GM18858 (cell line): ENCODE measurements at regions not wholly inside any gene's neighbourhood (a gene's known extent, or its start where the extent isn't known, plus 50 kb on each side); places are given as distances from the start of the nearest gene placed in this dataset.
"Not testable (repeated sequence)": the region's sequence is repeated elsewhere in the genome, so short reads cannot be mapped to it uniquely, and the experiment has no call there.

Experiments
- ATAC-seq: cut with Tn5 transposase; IDR thresholded peaks from one replicate; pipeline ENCODE4 v1.9.1; 2021; ENCODE audit not compliant: unreplicated experiment

- ATAC-seq: no peak
Observed at GRCh38 chr6:125354649-125355048, 52.9 kb upstream of the HDDC2 start.

- ATAC-seq: no peak
Observed at GRCh38 chr6:125356884-125357283, 55.1 kb upstream of the HDDC2 start.

- ATAC-seq: no peak
Observed at GRCh38 chr6:125357515-125358256, 55.9 kb upstream of the HDDC2 start.

GRCh38 chr6:125358898-125359297 lies 57.1 kb upstream of the HDDC2 start:
- ATAC-seq: no peak

GRCh38 chr6:125361868-125362267 lies 60.1 kb upstream of the HDDC2 start:
- no peak for ATAC-seq

- no peak for ATAC-seq
Observed at GRCh38 chr6:125363039-125363823, 61.5 kb upstream of the HDDC2 start.

GRCh38 chr6:125363824-125364165 lies 62.0 kb upstream of the HDDC2 start:
- no peak for ATAC-seq

GRCh38 chr6:125365230-125365629 lies 63.5 kb upstream of the HDDC2 start:
- ATAC-seq: no peak

GRCh38 chr6:125367036-125367782 lies 65.4 kb upstream of the HDDC2 start:
- ATAC-seq: no peak

- no peak for ATAC-seq
Observed at GRCh38 chr6:125370343-125370742, 68.6 kb upstream of the HDDC2 start.

- ATAC-seq: no peak
Observed at GRCh38 chr6:125375013-125375412, 73.2 kb upstream of the HDDC2 start.

GRCh38 chr6:125375821-125376220 lies 74.1 kb upstream of the HDDC2 start:
- ATAC-seq: no peak

GRCh38 chr6:125377621-125378020 lies 75.9 kb upstream of the HDDC2 start:
- ATAC-seq: no peak

- no peak for ATAC-seq
Observed at GRCh38 chr6:125379174-125379573, 77.4 kb upstream of the HDDC2 start.

- ATAC-seq: no peak
Observed at GRCh38 chr6:125380474-125380873, 78.7 kb upstream of the HDDC2 start.

- ATAC-seq: not testable (repeated sequence)
Observed at GRCh38 chr6:125386337-125386736, 84.6 kb upstream of the HDDC2 start.

GRCh38 chr6:125392682-125393081 lies 90.9 kb upstream of the HDDC2 start:
- no peak for ATAC-seq

- no peak for ATAC-seq
Observed at GRCh38 chr6:125393449-125393858, 91.7 kb upstream of the HDDC2 start.

GRCh38 chr6:125406741-125407140 lies 105.0 kb upstream of the HDDC2 start:
- ATAC-seq: no peak

- ATAC-seq: no peak
Observed at GRCh38 chr6:125414507-125414906, 112.7 kb upstream of the HDDC2 start.

- no peak for ATAC-seq
Observed at GRCh38 chr6:125415913-125416312, 114.1 kb upstream of the HDDC2 start.

- no peak for ATAC-seq
Observed at GRCh38 chr6:125421836-125422235, 120.1 kb upstream of the HDDC2 start.
